Omental fat pad (tissue), 3 donors: ENCODE measurements at regions not wholly inside any gene's neighbourhood (a gene's known extent, or its start where the extent isn't known, plus 50 kb on each side); places are given as distances from the start of the nearest gene placed in this dataset.

Experiments used
- ATAC-seq: fragments of 150-250 bp; one replicate; pipeline ENCODE4 v1.9.1; 2016; ENCODE audit warnings: mild to moderate bottlenecking, moderate library complexity; ENCODE audit not compliant: low FRiP score
- DNase-seq: peaks from one replicate; pipeline ENCODE4 v3.0.0-alpha.2; 2019; ENCODE audit warnings: low spot score
- CTCF ChIP-seq, 3 donors: fragments of 450-650 bp; IDR thresholded peaks; one replicate each; pipeline ENCODE4 v1.5.1; 2016 to 2017; ENCODE audit warnings: antibody characterized with exemption in 3 of 3, mild to moderate bottlenecking in 3 of 3, moderate library complexity in 2 of 3

- no peak for DNase-seq
- no peak for TF ChIP-seq CTCF (IDR thresholded peaks at IDR 0.05)
Measured at GRCh38 chr12:46944771-46945170, 119.0 kb upstream of the SLC38A4 start.

GRCh38 chr12:46945591-46945990 is 119.8 kb upstream of the SLC38A4 start:
- ATAC-seq (no peak), DNase-seq (no peak)

More at GRCh38 chr12:46944771-46945170, 119.0 kb upstream of the SLC38A4 start:
- ATAC-seq, result no peak

GRCh38 chr12:46946137-46946536 is 120.3 kb upstream of the SLC38A4 start:
- DNase-seq (no peak), ATAC-seq (no peak)
- no peak for TF ChIP-seq CTCF (IDR thresholded peaks at IDR 0.05)

More at GRCh38 chr12:46945591-46945990, 119.8 kb upstream of the SLC38A4 start:
- no peak for TF ChIP-seq CTCF (IDR thresholded peaks at IDR 0.05)

GRCh38 chr12:46948936-46949545 is 123.2 kb upstream of the SLC38A4 start:
- DNase-seq (no peak), ATAC-seq (no peak)
- no peak for TF ChIP-seq CTCF (IDR thresholded peaks at IDR 0.05)

GRCh38 chr12:46950094-46950493 is 124.3 kb upstream of the SLC38A4 start:
- no peak for ATAC-seq
- TF ChIP-seq CTCF (IDR thresholded peaks at IDR 0.05), result no peak
- no peak for DNase-seq

- TF ChIP-seq CTCF (IDR thresholded peaks at IDR 0.05), result no peak
- DNase-seq (no peak), ATAC-seq (no peak)
Measured at GRCh38 chr12:46952880-46953483, 126.4 kb upstream of the PCED1B start.

- ATAC-seq (no peak), DNase-seq (no peak)
- no peak for TF ChIP-seq CTCF (IDR thresholded peaks at IDR 0.05)
Measured at GRCh38 chr12:46956451-46957035, 122.9 kb upstream of the PCED1B start.
